Left ventricle myocardium inferior (tissue), 1 donor: ENCODE measurements at regions not wholly inside any gene's neighbourhood (a gene's known extent, or its start where the extent isn't known, plus 50 kb on each side); places are given as distances from the start of the nearest gene placed in this dataset.
"Not testable (repeated sequence)": the region's sequence is repeated elsewhere in the genome, so short reads cannot be mapped to it uniquely, and the experiment has no call there.

ENCODE experiments used
- DNase-seq: peaks from one replicate; pipeline ENCODE4 v3.0.0-alpha.2; 2020
- H3K27ac ChIP-seq: fragments of 200-600 bp; replicated peaks from 2 replicates; pipeline ENCODE4 v1.8.0; 2021
- H3K27me3 ChIP-seq: fragments of 200-600 bp; 2 replicates; pipeline ENCODE4 v1.8.0; 2021; ENCODE audit warnings: low read depth
- H3K36me3 ChIP-seq: fragments of 200-600 bp; 2 replicates; pipeline ENCODE4 v1.8.0; 2021
- H3K4me1 ChIP-seq: fragments of 200-600 bp; 2 replicates; pipeline ENCODE4 v1.8.0; 2021
- H3K4me3 ChIP-seq: fragments of 200-600 bp; 2 replicates; pipeline ENCODE4 v1.8.0; 2021; ENCODE audit warnings: mild to moderate bottlenecking, moderate library complexity
- H3K9me3 ChIP-seq: fragments of 200-600 bp; replicated peaks from 2 replicates; pipeline ENCODE4 v1.8.0; 2021
- intact Hi-C: fragments of 100-400 bp; cut with micrococcal nuclease; formaldehyde crosslinking; loops from one replicate; pipeline ENCODE4 v1.11.0; 2022
- TF ChIP-seq, protein P1 (sequence below): fragments of 200-600 bp; IDR thresholded peaks from 2 replicates; pipeline ENCODE4 v1.8.0; 2021; ENCODE audit warnings: antibody characterized with exemption, mild to moderate bottlenecking, borderline replicate concordance
- donor health status: DM: no; HTN: yes; CAD: no; lungs with severe emphysema.

DNA sequence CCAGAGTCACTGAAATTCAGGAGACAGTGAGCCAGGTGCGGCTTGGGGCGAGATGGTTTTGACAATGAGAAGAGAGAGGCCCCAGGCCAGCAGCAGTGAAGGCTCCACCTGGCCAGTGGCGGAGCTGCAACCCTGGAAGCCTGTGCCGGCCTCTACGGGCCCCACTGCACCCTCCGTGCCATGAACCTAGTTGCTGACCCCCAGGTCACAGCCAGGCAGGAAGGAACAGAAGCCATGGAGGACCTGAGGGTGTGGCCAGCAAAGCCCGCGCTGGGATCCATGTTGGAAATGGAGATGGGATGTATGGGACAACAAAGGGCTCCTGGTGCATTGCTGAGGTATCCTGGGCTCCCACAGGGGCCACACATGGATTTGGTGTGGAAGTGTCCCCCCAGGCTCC, 1528.5 kb downstream of the BRD1 start:
- intact Hi-C loops: no loop called here
- Histone ChIP-seq H3K4me3 (no peak overlapping the region), H3K9me3 (no peaks in the 10 kb centered on the region), H3K36me3 (no peaks in the 10 kb centered on the region), H3K27me3 (peaks cover 76% of the 10 kb centered on the region), H3K4me1 (no peaks in the 10 kb centered on the region), H3K27ac (no peak overlapping the region)
- DNase-seq: no peak
- TF ChIP-seq, protein P1, sequence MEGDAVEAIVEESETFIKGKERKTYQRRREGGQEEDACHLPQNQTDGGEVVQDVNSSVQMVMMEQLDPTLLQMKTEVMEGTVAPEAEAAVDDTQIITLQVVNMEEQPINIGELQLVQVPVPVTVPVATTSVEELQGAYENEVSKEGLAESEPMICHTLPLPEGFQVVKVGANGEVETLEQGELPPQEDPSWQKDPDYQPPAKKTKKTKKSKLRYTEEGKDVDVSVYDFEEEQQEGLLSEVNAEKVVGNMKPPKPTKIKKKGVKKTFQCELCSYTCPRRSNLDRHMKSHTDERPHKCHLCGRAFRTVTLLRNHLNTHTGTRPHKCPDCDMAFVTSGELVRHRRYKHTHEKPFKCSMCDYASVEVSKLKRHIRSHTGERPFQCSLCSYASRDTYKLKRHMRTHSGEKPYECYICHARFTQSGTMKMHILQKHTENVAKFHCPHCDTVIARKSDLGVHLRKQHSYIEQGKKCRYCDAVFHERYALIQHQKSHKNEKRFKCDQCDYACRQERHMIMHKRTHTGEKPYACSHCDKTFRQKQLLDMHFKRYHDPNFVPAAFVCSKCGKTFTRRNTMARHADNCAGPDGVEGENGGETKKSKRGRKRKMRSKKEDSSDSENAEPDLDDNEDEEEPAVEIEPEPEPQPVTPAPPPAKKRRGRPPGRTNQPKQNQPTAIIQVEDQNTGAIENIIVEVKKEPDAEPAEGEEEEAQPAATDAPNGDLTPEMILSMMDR: no peak

- no peak for DNase-seq
- TF ChIP-seq, protein P1: no peak
- intact Hi-C loops: no loop called here
- Histone ChIP-seq H3K36me3 (no peaks in the 10 kb centered on the region), H3K9me3 (peaks cover 4% of the 10 kb centered on the region), H3K4me1 (no peaks in the 10 kb centered on the region), H3K4me3 (no peak overlapping the region), H3K27ac (no peak overlapping the region), H3K27me3 (peaks cover 60% of the 10 kb centered on the region)
Observed at GRCh38 chr22:48297296-48297695, 1530.4 kb downstream of the BRD1 start.

DNA sequence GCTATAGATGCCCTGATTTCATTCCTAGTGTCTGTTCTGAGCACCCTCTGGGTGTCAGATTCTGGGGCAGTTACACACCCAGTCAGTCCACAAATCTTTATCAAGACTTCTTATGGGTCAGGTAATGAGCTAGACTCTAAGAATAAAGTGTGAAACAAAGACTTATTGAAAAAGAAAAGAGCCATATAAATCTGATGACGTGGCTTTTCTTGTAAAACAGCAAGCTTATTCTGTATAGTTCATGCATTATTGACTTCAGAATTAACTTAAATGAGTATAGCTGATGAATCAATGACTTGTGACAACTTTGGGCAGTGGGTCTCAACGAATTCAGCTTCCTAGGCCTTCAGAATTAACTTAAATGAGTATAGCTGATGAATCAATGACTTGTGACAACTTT, 1527.5 kb downstream of the TBC1D22A start:
- Histone ChIP-seq H3K27me3 (peaks cover 41% of the 10 kb centered on the region), H3K9me3 (peaks cover 21% of the 10 kb centered on the region)
- H3K36me3 ChIP-seq, H3K4me1 ChIP-seq, intact Hi-C loops, H3K4me3 ChIP-seq, DNase-seq, H3K27ac ChIP-seq: not testable (repeated sequence)

- Histone ChIP-seq H3K9me3 (peaks cover 36% of the 10 kb centered on the region), H3K27ac (no peak overlapping the region), H3K4me3 (no peak overlapping the region), H3K27me3 (peaks cover 30% of the 10 kb centered on the region), H3K36me3 (no peaks in the 10 kb centered on the region), H3K4me1 (no peaks in the 10 kb centered on the region)
- no peak for DNase-seq
- intact Hi-C loops: no loop called here
- TF ChIP-seq, protein P1: no peak
Observed at GRCh38 chr22:48288376-48288940, 1526.0 kb downstream of the TBC1D22A start.

DNA sequence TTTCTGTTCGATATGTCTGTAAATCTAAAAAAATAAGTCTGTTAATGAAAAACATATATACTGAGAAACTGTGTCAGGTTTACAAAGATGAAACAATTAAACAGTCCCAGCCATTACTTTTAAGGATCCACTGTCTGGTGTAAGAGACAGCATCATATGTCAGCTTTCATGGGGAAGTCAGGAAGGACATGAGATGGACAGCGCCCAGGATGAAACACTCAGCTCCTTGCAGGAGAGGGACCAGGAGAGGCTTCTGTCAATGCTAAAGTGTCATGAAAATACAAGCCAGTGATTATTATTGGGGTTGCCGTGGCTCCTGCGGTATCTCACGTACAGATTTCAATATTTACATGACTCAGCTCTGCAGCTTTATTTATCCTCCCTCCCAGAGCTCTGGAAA, 1524.6 kb downstream of the TBC1D22A start:
- no peak for DNase-seq
- Histone ChIP-seq H3K36me3 (no peaks in the 10 kb centered on the region), H3K9me3 (peaks cover 36% of the 10 kb centered on the region), H3K27me3 (peaks cover 30% of the 10 kb centered on the region), H3K27ac (no peak overlapping the region), H3K4me3 (no peak overlapping the region), H3K4me1 (no peaks in the 10 kb centered on the region)
- TF ChIP-seq, protein P1: no peak
- intact Hi-C loops: no loop called here

DNA sequence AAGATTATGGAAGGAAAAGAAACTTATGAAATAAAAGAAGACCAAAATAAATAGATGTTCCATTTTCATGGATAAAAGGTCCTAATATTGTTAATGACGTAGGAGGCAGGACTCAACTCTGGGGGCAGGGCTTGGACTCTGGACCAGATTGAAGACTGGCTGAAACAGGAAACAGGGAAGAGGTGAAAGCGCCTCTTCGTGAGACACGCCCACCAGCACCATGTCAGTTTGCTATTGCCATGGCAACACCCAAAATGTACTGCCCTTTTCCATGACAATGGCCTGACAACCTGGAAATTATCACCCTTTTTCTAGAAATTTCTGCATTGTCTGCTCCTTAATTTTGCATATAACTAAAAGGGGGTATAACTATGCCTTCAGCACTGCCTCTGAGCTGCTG, 1522.2 kb downstream of the TBC1D22A start:
- no peak for DNase-seq
- Histone ChIP-seq H3K4me1 (no peaks in the 10 kb centered on the region), H3K36me3 (no peaks in the 10 kb centered on the region), H3K27ac (no peak overlapping the region), H3K4me3 (no peak overlapping the region), H3K27me3 (peaks cover 45% of the 10 kb centered on the region), H3K9me3 (peaks cover 22% of the 10 kb centered on the region)
- intact Hi-C loops: no loop called here
- TF ChIP-seq, protein P1: no peak
